AG04450 (cell line): ENCODE measurements at regions not wholly inside any gene's neighbourhood (a gene's known extent, or its start where the extent isn't known, plus 50 kb on each side); places are given as distances from the start of the nearest gene placed in this dataset.
"Not testable (repeated sequence)": the region's sequence is repeated elsewhere in the genome, so short reads cannot be mapped to it uniquely, and the experiment has no call there.

ENCODE experiments used
- CTCF ChIA-PET: fragments of 300-600, 350-600 bp; formaldehyde crosslinking; extraction: SDS; loops from one replicate; lab custom pipeline; 2022; ENCODE audit warnings: antibody characterized with exemption, inconsistent platforms; lab: Charles Lee
- POLR2A ChIA-PET: fragments of 350-600 bp; formaldehyde crosslinking; extraction: SDS; loops from one replicate; lab custom pipeline; 2021; ENCODE audit warnings: antibody characterized with exemption, inconsistent platforms; lab: Yijun Ruan, JAX
- DNase-seq: peaks from one replicate; pipeline ENCODE4 v3.0.0-alpha.2; 2011; ENCODE audit warnings: low read depth, low spot score
- H3K27ac ChIP-seq: one replicate; pipeline ENCODE4 v1.5.1; 2012; ENCODE audit warnings: low read depth, low read length, control low read depth
- H3K27me3 ChIP-seq: one replicate; pipeline ENCODE4 v1.6.0; 2012; ENCODE audit warnings: low read length; ENCODE audit not compliant: control insufficient read depth, insufficient read depth
- H3K4me3 ChIP-seq: 2 replicates; pipeline ENCODE4 v1.5.1; 2011; ENCODE audit warnings: mild to moderate bottlenecking, low read depth, low read length, control low read depth
- H3K9me3 ChIP-seq: 2 replicates; pipeline ENCODE4 v1.5.1; 2012; ENCODE audit warnings: low read length; ENCODE audit not compliant: control insufficient read depth, insufficient read depth
- TF ChIP-seq, protein P1 (sequence below): IDR thresholded peaks from 2 replicates; pipeline ENCODE4 v1.5.1; 2011; ENCODE audit warnings: low read depth, low read length, control low read depth, inconsistent platforms

GRCh38 chr6:141925001-141925400, 207.7 kb upstream of the GJE1 start:
- TF ChIP-seq, protein P1, sequence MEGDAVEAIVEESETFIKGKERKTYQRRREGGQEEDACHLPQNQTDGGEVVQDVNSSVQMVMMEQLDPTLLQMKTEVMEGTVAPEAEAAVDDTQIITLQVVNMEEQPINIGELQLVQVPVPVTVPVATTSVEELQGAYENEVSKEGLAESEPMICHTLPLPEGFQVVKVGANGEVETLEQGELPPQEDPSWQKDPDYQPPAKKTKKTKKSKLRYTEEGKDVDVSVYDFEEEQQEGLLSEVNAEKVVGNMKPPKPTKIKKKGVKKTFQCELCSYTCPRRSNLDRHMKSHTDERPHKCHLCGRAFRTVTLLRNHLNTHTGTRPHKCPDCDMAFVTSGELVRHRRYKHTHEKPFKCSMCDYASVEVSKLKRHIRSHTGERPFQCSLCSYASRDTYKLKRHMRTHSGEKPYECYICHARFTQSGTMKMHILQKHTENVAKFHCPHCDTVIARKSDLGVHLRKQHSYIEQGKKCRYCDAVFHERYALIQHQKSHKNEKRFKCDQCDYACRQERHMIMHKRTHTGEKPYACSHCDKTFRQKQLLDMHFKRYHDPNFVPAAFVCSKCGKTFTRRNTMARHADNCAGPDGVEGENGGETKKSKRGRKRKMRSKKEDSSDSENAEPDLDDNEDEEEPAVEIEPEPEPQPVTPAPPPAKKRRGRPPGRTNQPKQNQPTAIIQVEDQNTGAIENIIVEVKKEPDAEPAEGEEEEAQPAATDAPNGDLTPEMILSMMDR, result no peak
- DNase-seq, result no peak
- Histone ChIP-seq H3K4me3 (no peak overlapping the region), H3K9me3 (no peaks in the 10 kb centered on the region), H3K27ac (no peak overlapping the region), H3K27me3 (no peaks in the 10 kb centered on the region)
- ChIA-PET CTCF (no interaction called here), POLR2A (no interaction called here)

- no peak overlapping the region for H3K4me3 ChIP-seq
- no peak overlapping the region for H3K27ac ChIP-seq
- H3K27me3 ChIP-seq, result no peaks in the 10 kb centered on the region
- CTCF ChIA-PET, result interaction anchor here (0.5 kb wide), 1 partner anchor 16 kb away, joined by 4 read pairs; no protein-coding TSS in a partner anchor
- TF ChIP-seq, protein P1, result no peak
- no peaks in the 10 kb centered on the region for H3K9me3 ChIP-seq
- DNase-seq, result no peak
- POLR2A ChIA-PET, result no interaction called here
Observed at GRCh38 chr6:141922898-141923297, 209.8 kb upstream of the GJE1 start.

DNA sequence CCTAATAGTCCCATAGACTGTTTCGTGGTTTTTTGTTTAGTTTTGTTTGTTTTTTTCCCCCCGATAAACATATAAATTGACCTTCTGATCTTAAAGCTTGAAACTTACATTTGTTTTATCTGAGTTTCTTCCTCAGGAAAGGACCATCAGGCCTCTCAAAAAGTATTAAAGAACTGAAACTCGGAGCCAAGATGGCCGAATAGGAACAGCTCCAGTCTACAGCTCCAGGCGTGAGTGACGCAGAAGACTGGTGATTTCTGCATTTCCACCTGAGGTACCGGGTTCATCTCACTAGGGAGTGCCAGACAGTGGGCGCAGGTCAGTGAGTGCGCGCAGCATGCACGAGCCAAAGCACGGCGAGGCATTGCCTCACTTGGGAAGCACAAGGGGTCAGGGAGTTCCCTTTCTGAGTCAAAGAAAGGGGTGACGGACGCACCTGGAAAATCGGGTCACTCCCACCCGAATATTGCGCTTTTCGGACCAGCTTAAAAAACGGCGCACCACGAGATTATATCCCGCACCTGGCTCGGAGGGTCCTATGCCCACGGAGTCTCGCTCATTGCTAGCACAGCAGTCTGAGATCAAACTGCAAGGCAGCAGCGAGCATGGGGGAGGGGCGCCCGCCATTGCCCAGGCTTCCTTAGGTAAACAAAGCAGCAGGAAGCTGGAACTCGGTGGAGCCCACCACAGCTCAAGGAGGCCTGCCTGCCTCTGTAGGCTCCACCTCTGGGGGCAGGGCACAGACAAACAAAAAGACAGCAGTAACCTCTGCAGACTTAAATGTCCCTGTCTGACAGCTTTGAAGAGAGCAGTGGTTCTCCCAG, 215.8 kb upstream of the GJE1 start:
- POLR2A ChIA-PET, CTCF ChIA-PET, H3K4me3 ChIP-seq, H3K27me3 ChIP-seq, DNase-seq, H3K27ac ChIP-seq, H3K9me3 ChIP-seq: not testable (repeated sequence)

GRCh38 chr6:141914646-141915045, 218.1 kb upstream of the GJE1 start:
- TF ChIP-seq, protein P1, result no peak
- DNase-seq, result no peak
- ChIA-PET CTCF (interaction anchor here (0.7 kb wide), 1 partner anchor 1517 kb away, joined by 3 read pairs; no protein-coding TSS in a partner anchor), POLR2A (no interaction called here)
- no peaks in the 10 kb centered on the region for H3K27me3 ChIP-seq
- H3K9me3 ChIP-seq, result no peaks in the 10 kb centered on the region
- no peak overlapping the region for H3K27ac ChIP-seq
- H3K4me3 ChIP-seq, result no peak overlapping the region

DNA sequence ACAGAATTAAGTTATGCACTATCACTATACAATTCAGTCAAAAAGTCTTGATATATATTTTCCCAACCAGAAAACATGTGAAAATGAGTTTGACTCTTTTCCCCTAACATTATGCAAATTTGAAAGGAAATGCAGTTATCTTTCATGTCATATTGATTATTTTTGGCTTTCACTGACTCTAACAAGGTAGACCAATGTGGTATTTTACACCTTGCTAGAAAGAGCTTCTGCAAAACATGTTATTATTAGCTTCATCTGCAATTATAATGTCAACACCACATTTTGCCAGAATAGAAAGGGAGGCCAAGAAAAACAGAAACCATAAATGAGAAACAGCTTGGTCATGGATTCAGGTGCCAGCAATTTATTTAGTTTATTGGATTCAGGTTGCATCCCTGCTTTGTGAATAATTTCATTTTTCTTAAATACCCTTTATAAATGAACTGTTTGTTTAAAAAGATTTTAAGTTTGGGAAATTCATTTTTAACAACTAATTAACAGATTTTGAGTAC, 226.1 kb upstream of the GJE1 start:
- CTCF ChIA-PET, result no interaction called here
- Histone ChIP-seq H3K27me3 (no peaks in the 10 kb centered on the region), H3K4me3 (no peak overlapping the region), H3K9me3 (no peaks in the 10 kb centered on the region), H3K27ac (no peak overlapping the region)
- DNase-seq, result no peak
- POLR2A ChIA-PET, result no interaction called here
- TF ChIP-seq, protein P1, result no peak
